ENCODE measurements at regions not wholly inside any gene's neighbourhood (a gene's known extent, or its start where the extent isn't known, plus 50 kb on each side); places are given as distances from the start of the nearest gene placed in this dataset.

DNA sequence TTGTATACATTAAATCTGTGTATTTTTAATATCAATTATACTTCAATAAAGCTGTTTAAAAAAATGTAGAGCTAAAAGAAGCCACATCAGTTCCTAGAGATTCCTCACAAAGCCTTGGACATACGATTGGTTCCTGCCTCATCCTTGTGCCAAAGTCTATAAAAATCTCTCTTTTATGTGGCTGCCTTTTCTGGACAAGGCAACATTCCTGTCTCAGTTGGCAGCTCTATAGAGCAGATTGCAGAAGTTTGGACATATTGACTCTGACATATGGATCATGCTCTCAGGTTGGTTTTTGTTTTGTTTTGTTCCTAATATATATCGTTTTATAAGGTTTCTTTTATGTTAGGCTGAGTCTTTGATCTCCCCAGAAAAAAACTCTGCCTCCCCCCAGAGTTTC lies 148.9 kb downstream of the MAFB start:
- POLR2A ChIA-PET = no interaction called here
- H3K27ac ChIP-seq (ENCODE audit: low read depth, low read length) = no peak overlapping the region
- CTCF ChIA-PET = no interaction called here
- no peaks in the 10 kb centered on the region for H3K9me3 ChIP-seq (ENCODE audit: control insufficient read depth, insufficient read depth, low read length)
- no peaks in the 10 kb centered on the region for H3K27me3 ChIP-seq (ENCODE audit: control insufficient read depth, insufficient read depth, low read length)
- DNase-seq (ENCODE audit: low read depth, low spot score) = no peak
- TF ChIP-seq, protein P1, sequence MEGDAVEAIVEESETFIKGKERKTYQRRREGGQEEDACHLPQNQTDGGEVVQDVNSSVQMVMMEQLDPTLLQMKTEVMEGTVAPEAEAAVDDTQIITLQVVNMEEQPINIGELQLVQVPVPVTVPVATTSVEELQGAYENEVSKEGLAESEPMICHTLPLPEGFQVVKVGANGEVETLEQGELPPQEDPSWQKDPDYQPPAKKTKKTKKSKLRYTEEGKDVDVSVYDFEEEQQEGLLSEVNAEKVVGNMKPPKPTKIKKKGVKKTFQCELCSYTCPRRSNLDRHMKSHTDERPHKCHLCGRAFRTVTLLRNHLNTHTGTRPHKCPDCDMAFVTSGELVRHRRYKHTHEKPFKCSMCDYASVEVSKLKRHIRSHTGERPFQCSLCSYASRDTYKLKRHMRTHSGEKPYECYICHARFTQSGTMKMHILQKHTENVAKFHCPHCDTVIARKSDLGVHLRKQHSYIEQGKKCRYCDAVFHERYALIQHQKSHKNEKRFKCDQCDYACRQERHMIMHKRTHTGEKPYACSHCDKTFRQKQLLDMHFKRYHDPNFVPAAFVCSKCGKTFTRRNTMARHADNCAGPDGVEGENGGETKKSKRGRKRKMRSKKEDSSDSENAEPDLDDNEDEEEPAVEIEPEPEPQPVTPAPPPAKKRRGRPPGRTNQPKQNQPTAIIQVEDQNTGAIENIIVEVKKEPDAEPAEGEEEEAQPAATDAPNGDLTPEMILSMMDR (IDR thresholded peaks at IDR 0.05; ENCODE audit: low read depth, low read length) = no peak
- no peak overlapping the region for H3K4me3 ChIP-seq (ENCODE audit: low read depth, low read length)

DNA sequence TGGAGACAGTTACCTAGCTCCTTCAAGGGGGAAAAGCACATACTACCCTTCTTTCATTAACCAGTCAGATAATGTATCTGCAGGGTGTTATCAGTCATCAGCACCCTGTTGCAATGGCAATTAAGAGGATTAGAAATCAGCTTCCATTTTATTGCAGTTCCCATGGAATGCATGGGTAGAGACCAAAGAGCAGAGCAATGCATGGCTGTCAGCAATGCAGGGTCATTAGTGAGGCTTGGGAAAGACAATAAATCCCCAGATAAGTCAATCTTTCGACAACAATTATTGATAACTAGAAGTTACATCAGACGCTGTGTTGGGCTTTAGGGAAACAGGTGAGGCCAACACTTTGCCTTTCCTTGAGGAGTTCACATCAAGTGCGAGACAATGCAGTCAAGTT lies 150.9 kb downstream of the MAFB start:
- Histone ChIP-seq H3K27me3 (ENCODE audit: control insufficient read depth, insufficient read depth, low read length) (no peaks in the 10 kb centered on the region), H3K27ac (ENCODE audit: low read depth, low read length) (no peak overlapping the region), H3K4me3 (ENCODE audit: low read depth, low read length) (no peak overlapping the region), H3K9me3 (ENCODE audit: control insufficient read depth, insufficient read depth, low read length) (no peaks in the 10 kb centered on the region)
- TF ChIP-seq, protein P1 (IDR thresholded peaks at IDR 0.05; ENCODE audit: low read depth, low read length) = no peak
- POLR2A ChIA-PET = no interaction called here
- no peak for DNase-seq (ENCODE audit: low read depth, low spot score)
- CTCF ChIA-PET = no interaction called here

DNA sequence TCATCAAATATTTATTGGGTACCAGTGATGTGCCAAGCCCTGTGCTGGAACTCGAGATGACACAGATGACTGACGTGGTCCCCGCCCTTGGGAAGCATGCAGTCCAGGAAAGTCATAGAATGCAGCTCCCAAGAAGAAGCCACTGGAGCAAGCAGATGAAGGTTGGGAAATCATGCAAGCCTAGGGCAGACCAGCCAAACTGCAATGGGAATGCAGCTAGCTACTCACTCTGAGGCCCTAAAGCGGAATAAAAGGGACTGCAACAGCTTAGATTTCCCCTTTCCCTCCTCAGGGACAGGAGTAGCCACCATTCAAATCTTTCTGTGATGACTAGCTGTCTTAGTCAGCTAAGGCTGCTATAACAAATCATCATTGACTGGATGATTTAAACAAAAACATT lies 152.2 kb downstream of the MAFB start:
- TF ChIP-seq, protein P1 (IDR thresholded peaks at IDR 0.05; ENCODE audit: low read depth, low read length) = no peak

DNA sequence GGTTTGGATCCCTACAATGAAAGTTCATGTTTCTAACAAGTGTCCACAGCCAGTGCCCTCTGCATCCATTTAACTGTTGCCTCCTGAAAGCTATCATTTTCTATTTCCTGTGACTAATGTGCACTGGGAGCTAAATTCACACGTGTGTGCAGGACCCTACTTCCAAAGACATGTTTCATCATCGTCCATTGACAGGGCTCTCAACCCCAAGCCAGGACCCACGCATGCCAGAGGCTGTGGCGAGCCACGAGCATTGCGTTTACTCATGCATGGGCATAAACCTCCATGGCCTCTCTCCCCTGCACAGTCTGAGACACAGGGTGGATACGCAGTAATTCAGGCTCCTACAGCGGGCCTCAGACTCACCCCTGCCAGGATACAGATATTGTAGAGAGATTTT lies 153.2 kb downstream of the MAFB start:
- Histone ChIP-seq H3K27me3 (ENCODE audit: control insufficient read depth, insufficient read depth, low read length) (no peaks in the 10 kb centered on the region), H3K9me3 (ENCODE audit: control insufficient read depth, insufficient read depth, low read length) (peaks cover 4% of the 10 kb centered on the region; the same call in 1 of the 2 replicates), H3K4me3 (ENCODE audit: low read depth, low read length) (no peak overlapping the region), H3K27ac (ENCODE audit: low read depth, low read length) (no peak overlapping the region)
- TF ChIP-seq, protein P1 (IDR thresholded peaks at IDR 0.05; ENCODE audit: low read depth, low read length) = no peak
- ChIA-PET CTCF (no interaction called here), POLR2A (no interaction called here)
- DNase-seq (ENCODE audit: low read depth, low spot score) = no peak

More for the DNA sequence above, 152.2 kb downstream of the MAFB start:
- no peaks in the 10 kb centered on the region for H3K27me3 ChIP-seq (ENCODE audit: control insufficient read depth, insufficient read depth, low read length)
- DNase-seq (ENCODE audit: low read depth, low spot score) = no peak
- H3K4me3 ChIP-seq (ENCODE audit: low read depth, low read length) = no peak overlapping the region
- CTCF ChIA-PET = no interaction called here
- H3K27ac ChIP-seq (ENCODE audit: low read depth, low read length) = no peak overlapping the region
- H3K9me3 ChIP-seq (ENCODE audit: control insufficient read depth, insufficient read depth, low read length) = peaks cover 3% of the 10 kb centered on the region; the same call in 1 of the 2 replicates
- POLR2A ChIA-PET = no interaction called here

DNA sequence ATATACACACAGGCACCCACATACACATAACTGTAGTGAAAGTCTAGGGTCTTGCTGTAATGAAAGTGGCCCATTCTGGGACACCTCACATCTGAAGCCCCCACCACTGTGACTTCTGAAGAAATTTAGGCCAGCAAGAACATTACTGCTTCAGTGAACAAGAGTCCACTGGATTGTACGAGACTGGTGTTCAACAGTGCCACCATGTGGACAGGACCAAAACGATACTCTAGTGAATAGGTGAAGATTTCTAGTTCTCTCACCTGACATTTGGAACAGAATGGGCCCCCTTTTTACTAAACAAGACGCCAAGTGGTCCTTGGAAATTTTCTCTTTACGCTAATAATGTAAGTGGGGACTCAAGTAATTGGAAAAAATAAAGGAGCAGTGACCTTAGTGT lies 156.9 kb downstream of the MAFB start:
- ChIA-PET CTCF (no interaction called here), POLR2A (no interaction called here)
- no peak for DNase-seq (ENCODE audit: low read depth, low spot score)
- H3K4me3 ChIP-seq (ENCODE audit: low read depth, low read length) = no peak overlapping the region
- H3K27ac ChIP-seq (ENCODE audit: low read depth, low read length) = no peak overlapping the region
- peaks cover 7% of the 10 kb centered on the region; the same call in 1 of the 2 replicates for H3K9me3 ChIP-seq (ENCODE audit: control insufficient read depth, insufficient read depth, low read length)
- TF ChIP-seq, protein P1 (IDR thresholded peaks at IDR 0.05; ENCODE audit: low read depth, low read length) = peak; percentile 16; the same call in 1 of the 2 replicates
- H3K27me3 ChIP-seq (ENCODE audit: control insufficient read depth, insufficient read depth, low read length) = no peaks in the 10 kb centered on the region

Data from AG04450 (cell line).